ENCODE measurements at regions not wholly inside any gene's neighbourhood (a gene's known extent, or its start where the extent isn't known, plus 50 kb on each side); places are given as distances from the start of the nearest gene placed in this dataset.
A peak's percentile ranks its signal among the peaks of the same experiment; 100 is the strongest.

DNA sequence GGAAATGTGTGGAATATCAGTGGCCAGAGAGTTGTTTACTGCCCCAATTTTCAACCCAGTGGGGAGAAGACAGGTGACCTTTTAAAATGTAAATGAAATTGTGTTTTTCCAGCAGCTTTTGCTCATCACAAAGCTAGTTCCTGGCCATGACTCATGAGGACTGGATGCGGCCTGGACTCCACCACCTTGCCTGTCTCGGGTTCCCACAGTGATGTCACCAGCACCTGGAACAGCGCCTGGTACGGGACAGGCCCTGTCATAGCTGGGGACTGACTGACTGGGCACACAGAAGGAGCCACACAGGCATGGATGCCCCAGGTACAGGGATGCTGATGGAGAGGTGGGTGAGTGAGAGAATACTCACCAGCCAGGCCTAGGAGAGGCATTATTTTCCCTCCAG lies 277.1 kb downstream of the AJAP1 start:
- Mint-ChIP-seq H3K27me3 (ENCODE audit: insufficient read depth, low read depth, poor library complexity) (peaks cover 7% of the 10 kb centered on the region), H3K4me3 (no peak overlapping the region), H3K4me1 (peaks cover 18% of the 10 kb centered on the region), H3K36me3 (ENCODE audit: low read depth) (no peaks in the 10 kb centered on the region; the same call in 2 of the 3 replicates), H3K27ac (no peak overlapping the region), H3K9me3 (no peaks in the 10 kb centered on the region)
- Histone ChIP-seq H3K79me2 (replicated peaks; ENCODE audit: insufficient read depth) (no peaks in the 10 kb centered on the region), H3K4me1 (ENCODE audit: insufficient read depth) (no peaks in the 10 kb centered on the region), H3F3A (replicated peaks; ENCODE audit: low read depth) (no peaks in the 10 kb centered on the region), H4K20me1 (replicated peaks; ENCODE audit: insufficient read depth) (no peaks in the 10 kb centered on the region), H3K4me3 (no peak overlapping the region), H3K9me2 (ENCODE audit: insufficient read depth) (no peaks in the 10 kb centered on the region), H3K36me3 (ENCODE audit: insufficient read depth) (no peaks in the 10 kb centered on the region; the same call in 1 of the 2 replicates), H3K27me3 (ENCODE audit: insufficient read depth) (no peaks in the 10 kb centered on the region), H3K27ac (ENCODE audit: low read depth) (no peak overlapping the region), H2AFZ (no peak overlapping the region), H3K4me2 (no peak overlapping the region)
- ATAC-seq (peak; percentile 41), DNase-seq (ENCODE audit: low spot score) (no peak)
- TF ChIP-seq, protein P1, sequence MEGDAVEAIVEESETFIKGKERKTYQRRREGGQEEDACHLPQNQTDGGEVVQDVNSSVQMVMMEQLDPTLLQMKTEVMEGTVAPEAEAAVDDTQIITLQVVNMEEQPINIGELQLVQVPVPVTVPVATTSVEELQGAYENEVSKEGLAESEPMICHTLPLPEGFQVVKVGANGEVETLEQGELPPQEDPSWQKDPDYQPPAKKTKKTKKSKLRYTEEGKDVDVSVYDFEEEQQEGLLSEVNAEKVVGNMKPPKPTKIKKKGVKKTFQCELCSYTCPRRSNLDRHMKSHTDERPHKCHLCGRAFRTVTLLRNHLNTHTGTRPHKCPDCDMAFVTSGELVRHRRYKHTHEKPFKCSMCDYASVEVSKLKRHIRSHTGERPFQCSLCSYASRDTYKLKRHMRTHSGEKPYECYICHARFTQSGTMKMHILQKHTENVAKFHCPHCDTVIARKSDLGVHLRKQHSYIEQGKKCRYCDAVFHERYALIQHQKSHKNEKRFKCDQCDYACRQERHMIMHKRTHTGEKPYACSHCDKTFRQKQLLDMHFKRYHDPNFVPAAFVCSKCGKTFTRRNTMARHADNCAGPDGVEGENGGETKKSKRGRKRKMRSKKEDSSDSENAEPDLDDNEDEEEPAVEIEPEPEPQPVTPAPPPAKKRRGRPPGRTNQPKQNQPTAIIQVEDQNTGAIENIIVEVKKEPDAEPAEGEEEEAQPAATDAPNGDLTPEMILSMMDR (conservative IDR thresholded peaks at IDR 0.05; ENCODE audit: low read depth in 2 of 2) = no peak
- TF ChIP-seq ZNF114 (CRISPR knock-in tag; IDR thresholded peaks at IDR 0.05) = no peak
- no peak for TF ChIP-seq POLR2AphosphoS5 (IDR thresholded peaks at IDR 0.05; ENCODE audit: low read depth)
- TF ChIP-seq, protein P2, sequence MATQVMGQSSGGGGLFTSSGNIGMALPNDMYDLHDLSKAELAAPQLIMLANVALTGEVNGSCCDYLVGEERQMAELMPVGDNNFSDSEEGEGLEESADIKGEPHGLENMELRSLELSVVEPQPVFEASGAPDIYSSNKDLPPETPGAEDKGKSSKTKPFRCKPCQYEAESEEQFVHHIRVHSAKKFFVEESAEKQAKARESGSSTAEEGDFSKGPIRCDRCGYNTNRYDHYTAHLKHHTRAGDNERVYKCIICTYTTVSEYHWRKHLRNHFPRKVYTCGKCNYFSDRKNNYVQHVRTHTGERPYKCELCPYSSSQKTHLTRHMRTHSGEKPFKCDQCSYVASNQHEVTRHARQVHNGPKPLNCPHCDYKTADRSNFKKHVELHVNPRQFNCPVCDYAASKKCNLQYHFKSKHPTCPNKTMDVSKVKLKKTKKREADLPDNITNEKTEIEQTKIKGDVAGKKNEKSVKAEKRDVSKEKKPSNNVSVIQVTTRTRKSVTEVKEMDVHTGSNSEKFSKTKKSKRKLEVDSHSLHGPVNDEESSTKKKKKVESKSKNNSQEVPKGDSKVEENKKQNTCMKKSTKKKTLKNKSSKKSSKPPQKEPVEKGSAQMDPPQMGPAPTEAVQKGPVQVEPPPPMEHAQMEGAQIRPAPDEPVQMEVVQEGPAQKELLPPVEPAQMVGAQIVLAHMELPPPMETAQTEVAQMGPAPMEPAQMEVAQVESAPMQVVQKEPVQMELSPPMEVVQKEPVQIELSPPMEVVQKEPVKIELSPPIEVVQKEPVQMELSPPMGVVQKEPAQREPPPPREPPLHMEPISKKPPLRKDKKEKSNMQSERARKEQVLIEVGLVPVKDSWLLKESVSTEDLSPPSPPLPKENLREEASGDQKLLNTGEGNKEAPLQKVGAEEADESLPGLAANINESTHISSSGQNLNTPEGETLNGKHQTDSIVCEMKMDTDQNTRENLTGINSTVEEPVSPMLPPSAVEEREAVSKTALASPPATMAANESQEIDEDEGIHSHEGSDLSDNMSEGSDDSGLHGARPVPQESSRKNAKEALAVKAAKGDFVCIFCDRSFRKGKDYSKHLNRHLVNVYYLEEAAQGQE (IDR thresholded peaks at IDR 0.05; ENCODE audit: unreplicated experiment) = no peak
- TF ChIP-seq CREB1 (CRISPR knock-in tag; IDR thresholded peaks at IDR 0.05; ENCODE audit: low read depth) = no peak
- no peak for TF ChIP-seq STAT1 (IDR thresholded peaks at IDR 0.05; ENCODE audit: unreplicated experiment)
- TF ChIP-seq EZH2phosphoT487 (IDR thresholded peaks at IDR 0.05; ENCODE audit: unreplicated experiment) = no peak
- no peak for TF ChIP-seq JUNB (IDR thresholded peaks at IDR 0.05; ENCODE audit: unreplicated experiment)
- TF ChIP-seq NANOG (IDR thresholded peaks at IDR 0.05; ENCODE audit: borderline replicate concordance) = no peak
- TF ChIP-seq EZH2 (IDR thresholded peaks at IDR 0.05; ENCODE audit: low read depth, unreplicated experiment) = no peak
- TF ChIP-seq, protein P3, sequence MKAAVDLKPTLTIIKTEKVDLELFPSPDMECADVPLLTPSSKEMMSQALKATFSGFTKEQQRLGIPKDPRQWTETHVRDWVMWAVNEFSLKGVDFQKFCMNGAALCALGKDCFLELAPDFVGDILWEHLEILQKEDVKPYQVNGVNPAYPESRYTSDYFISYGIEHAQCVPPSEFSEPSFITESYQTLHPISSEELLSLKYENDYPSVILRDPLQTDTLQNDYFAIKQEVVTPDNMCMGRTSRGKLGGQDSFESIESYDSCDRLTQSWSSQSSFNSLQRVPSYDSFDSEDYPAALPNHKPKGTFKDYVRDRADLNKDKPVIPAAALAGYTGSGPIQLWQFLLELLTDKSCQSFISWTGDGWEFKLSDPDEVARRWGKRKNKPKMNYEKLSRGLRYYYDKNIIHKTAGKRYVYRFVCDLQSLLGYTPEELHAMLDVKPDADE (IDR thresholded peaks at IDR 0.05) = no peak
- TF ChIP-seq, protein P4, sequence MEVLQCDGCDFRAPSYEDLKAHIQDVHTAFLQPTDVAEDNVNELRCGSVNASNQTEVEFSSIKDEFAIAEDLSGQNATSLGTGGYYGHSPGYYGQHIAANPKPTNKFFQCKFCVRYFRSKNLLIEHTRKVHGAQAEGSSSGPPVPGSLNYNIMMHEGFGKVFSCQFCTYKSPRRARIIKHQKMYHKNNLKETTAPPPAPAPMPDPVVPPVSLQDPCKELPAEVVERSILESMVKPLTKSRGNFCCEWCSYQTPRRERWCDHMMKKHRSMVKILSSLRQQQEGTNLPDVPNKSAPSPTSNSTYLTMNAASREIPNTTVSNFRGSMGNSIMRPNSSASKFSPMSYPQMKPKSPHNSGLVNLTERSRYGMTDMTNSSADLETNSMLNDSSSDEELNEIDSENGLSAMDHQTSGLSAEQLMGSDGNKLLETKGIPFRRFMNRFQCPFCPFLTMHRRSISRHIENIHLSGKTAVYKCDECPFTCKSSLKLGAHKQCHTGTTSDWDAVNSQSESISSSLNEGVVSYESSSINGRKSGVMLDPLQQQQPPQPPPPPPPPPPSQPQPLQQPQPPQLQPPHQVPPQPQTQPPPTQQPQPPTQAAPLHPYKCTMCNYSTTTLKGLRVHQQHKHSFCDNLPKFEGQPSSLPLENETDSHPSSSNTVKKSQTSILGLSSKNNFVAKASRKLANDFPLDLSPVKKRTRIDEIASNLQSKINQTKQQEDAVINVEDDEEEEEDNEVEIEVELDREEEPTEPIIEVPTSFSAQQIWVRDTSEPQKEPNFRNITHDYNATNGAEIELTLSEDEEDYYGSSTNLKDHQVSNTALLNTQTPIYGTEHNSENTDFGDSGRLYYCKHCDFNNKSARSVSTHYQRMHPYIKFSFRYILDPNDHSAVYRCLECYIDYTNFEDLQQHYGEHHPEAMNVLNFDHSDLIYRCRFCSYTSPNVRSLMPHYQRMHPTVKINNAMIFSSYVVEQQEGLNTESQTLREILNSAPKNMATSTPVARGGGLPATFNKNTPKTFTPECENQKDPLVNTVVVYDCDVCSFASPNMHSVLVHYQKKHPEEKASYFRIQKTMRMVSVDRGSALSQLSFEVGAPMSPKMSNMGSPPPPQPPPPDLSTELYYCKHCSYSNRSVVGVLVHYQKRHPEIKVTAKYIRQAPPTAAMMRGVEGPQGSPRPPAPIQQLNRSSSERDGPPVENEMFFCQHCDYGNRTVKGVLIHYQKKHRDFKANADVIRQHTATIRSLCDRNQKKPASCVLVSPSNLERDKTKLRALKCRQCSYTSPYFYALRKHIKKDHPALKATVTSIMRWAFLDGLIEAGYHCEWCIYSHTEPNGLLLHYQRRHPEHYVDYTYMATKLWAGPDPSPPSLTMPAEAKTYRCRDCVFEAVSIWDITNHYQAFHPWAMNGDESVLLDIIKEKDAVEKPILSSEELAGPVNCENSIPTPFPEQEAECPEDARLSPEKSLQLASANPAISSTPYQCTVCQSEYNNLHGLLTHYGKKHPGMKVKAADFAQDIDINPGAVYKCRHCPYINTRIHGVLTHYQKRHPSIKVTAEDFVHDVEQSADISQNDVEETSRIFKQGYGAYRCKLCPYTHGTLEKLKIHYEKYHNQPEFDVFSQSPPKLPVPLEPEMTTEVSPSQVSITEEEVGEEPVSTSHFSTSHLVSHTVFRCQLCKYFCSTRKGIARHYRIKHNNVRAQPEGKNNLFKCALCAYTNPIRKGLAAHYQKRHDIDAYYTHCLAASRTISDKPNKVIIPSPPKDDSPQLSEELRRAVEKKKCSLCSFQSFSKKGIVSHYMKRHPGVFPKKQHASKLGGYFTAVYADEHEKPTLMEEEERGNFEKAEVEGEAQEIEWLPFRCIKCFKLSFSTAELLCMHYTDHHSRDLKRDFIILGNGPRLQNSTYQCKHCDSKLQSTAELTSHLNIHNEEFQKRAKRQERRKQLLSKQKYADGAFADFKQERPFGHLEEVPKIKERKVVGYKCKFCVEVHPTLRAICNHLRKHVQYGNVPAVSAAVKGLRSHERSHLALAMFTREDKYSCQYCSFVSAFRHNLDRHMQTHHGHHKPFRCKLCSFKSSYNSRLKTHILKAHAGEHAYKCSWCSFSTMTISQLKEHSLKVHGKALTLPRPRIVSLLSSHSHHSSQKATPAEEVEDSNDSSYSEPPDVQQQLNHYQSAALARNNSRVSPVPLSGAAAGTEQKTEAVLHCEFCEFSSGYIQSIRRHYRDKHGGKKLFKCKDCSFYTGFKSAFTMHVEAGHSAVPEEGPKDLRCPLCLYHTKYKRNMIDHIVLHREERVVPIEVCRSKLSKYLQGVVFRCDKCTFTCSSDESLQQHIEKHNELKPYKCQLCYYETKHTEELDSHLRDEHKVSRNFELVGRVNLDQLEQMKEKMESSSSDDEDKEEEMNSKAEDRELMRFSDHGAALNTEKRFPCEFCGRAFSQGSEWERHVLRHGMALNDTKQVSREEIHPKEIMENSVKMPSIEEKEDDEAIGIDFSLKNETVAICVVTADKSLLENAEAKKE (CRISPR knock-in tag; IDR thresholded peaks at IDR 0.05) = no peak
- no peak for TF ChIP-seq ZNF331 (CRISPR knock-in tag; IDR thresholded peaks at IDR 0.05; ENCODE audit: low read depth)
